GM10266 (cell line): ENCODE measurements at regions not wholly inside any gene's neighbourhood (a gene's known extent, or its start where the extent isn't known, plus 50 kb on each side); places are given as distances from the start of the nearest gene placed in this dataset.

Source experiments
- DNase-seq: peaks from one replicate; pipeline ENCODE4 v3.0.0; 2012; ENCODE audit errors: extremely low spot score
- CTCF ChIP-seq: IDR thresholded peaks from 2 replicates; pipeline ENCODE4 v1.5.1; 2012; ENCODE audit warnings: mild to moderate bottlenecking, low read depth; ENCODE audit not compliant: control insufficient read depth, insufficient read depth; ENCODE audit errors: missing control alignments

- no peak for DNase-seq
- TF ChIP-seq CTCF = no peak
Measured at GRCh38 chr7:156109076-156109475, 296.8 kb upstream of the SHH start.

DNA sequence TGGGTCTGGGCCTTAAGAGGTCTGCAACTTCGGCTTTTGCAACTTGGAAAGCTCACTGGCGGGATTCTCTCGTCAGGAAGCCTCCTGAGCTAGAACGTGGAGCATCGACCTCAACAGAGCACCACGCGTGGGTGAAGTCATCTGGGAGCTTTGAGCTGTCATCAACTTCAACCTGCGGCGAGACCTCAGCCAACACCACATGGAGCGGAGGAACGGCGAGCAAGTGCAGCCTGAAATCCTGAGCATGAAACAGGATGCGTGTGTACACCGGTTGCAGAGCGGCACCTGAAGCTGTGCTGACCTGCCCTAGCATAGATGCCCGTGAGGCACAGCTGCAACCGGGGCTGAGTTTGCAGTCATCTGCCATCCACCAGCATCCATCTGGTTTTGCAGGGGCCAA is 295.7 kb upstream of the SHH start:
- no peak for DNase-seq
- TF ChIP-seq CTCF = no peak

DNA sequence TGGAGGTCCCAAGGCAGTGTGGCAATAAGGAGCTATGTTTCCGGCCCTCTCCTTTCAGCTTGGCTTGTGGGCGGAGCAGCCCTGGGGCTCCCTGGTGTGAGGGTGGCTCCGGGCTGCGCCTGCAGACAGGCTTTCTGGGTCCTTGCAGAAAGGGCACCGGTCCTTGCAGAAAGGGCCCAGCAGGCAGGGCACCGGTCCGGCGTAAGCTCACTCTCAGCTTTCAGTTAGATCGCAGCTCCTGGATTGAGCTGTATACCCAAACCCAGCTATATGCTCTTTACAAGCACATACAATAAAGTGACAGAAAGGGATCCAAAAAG is 293.8 kb upstream of the SHH start:
- TF ChIP-seq CTCF = no peak
- no peak for DNase-seq

GRCh38 chr7:156105337-156106106 is 293.3 kb upstream of the SHH start:
- no peak for TF ChIP-seq CTCF
- DNase-seq = no peak

DNA sequence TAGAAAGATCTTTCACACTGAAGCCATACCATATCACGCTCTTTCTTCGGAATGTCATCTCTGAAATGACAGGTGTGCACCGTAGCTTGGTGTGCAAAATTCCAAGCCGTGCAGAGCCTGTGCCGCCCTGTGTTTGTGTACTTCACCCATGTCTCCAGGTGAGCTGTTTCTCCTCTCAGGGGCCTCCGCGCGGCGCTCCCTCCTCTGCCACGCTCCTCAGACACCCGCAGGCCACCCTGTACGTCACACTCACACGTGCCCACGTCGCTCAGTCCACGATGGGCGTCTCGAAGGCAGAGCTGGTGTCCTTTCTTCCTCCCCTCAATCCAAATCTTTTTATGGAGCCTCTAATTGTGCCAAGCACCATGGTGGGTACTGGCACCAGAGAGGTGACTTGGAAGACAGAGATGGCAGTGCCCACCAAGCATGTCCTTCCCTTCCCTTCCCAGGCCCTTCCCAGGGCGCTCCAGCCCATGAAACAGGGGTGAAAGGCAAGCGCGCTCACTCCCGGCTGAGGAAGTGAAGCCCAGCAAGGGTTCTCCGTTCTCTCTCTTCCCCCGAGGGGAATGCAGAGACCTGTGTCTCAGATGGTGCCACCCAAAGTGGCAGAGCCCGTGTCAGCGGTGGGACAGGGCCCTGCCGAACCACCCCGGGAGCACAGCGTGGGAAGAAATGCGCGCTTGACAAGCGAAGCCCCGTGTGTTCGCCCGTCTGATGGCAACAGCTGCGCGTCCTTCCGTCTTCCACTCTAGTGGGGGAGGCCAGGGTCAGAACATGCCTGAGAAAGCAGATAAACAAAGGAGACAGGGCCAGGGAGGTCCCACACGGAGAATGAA is 292.5 kb upstream of the SHH start:
- TF ChIP-seq CTCF = no peak
- no peak for DNase-seq

GRCh38 chr7:156102267-156102666 is 290.0 kb upstream of the SHH start:
- no peak for DNase-seq
- TF ChIP-seq CTCF = no peak

DNA sequence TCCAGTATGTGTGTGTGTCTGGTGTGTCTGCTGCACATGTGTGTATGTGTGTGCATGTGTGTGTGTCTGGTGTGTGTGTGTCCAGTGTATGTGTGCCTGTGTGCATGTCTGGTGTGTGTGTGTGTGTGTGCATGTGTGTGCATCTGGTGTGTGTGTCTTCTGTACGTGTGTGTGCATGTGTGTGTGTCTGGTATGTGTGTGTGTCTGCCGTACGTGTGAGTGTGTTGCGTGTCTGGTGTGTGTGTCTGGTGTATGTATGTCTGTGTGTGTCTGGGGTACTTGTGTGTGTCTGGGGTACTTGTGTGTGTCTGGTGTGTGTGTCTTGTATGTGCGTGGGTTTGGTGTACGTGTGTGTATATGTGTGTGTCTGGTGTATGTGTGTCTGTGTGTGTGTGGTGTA is 289.1 kb upstream of the SHH start:
- TF ChIP-seq CTCF = no peak
- no peak for DNase-seq
